Stimulated activated CD4-positive, alpha-beta T cell treated with anti-CD3 and anti-CD28 coated beads, Interleukin-4, amount 100 ng/mL, for 4 hours (primary cell): ENCODE measurements at regions not wholly inside any gene's neighbourhood (a gene's known extent, or its start where the extent isn't known, plus 50 kb on each side); places are given as distances from the start of the nearest gene placed in this dataset.

Experiments used
- DNase-seq, 2 experiments: peaks; one replicate each; pipeline ENCODE4 v3.0.0-alpha.2; 2020

DNA sequence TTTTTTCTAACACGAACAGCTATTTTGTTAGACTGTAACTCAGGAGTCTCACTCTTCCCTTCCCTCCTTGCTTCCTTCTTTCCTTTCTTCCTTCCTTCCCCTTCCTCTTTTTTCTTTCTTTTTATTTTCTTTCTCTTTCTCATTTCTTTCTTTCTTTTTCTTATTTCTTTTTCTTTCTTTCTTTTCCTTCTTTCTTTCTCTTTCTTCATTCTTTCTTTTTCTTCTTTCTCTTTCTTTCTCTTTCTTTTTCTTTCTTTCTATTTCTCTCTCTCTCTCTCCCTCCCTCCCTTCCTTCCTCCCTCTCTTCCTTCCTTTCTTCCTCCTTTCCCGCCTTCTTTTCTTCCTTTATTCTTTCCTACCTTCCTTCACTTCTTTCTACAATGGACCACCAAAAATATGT is 1443.0 kb upstream of the LRRTM3 start:
- no peak for DNase-seq

DNA sequence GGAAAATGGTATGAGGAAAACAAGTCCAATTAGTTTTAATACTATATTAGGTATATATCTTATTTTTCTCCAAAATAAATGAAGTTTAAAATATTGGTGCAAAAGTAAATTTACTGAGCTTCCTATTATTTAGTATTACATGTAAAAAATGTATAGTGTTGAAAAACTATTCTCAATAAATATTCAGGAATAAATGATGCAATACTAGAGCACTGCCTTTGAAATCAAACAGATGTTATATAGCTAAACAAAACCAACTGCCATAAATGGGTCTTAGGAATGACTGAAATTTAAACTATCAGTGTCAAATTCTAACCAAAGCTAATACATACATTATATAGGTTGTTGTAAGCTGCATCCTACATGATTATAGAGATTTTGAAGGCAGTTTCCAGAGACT is 1434.0 kb upstream of the LRRTM3 start:
- no peak for DNase-seq

DNA sequence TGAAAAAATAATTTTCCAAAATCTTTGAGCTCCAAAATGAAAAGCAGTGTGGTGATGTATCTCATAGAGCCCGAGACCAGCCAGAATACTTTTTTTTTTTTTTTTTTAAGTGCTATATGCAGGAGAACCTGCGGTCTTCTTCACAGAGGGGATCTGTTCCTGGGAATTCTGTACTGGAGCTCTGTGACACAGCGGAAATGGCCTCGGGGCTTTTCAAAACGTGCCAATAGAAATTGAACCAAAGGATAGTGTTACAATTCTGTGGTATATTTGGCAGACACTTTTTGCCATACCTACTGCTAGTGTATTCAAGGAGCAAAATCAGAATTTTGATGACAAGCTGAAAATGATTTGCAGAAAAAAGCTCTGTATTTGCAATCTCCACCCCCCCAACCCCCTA is 1429.3 kb upstream of the LRRTM3 start:
- DNase-seq, result no peak

DNA sequence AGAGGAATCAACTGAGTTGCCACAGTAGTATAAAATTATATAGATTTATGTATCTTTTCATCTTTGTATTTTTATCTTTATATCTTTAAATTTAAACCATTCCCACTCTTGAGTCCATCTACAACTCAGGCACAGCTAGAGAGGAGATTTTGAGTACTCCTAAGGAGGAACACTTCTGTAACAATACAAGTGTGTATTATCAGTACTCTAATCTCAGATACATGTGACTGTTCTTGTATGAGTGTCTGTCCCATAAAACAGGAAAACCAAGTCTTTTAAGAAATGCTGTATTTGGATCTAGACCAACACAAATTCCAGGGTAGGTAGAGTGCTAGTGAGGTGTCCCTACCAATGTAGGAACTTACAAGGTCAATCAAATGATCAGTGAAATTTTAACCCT is 1428.0 kb upstream of the LRRTM3 start:
- DNase-seq, result no peak

DNA sequence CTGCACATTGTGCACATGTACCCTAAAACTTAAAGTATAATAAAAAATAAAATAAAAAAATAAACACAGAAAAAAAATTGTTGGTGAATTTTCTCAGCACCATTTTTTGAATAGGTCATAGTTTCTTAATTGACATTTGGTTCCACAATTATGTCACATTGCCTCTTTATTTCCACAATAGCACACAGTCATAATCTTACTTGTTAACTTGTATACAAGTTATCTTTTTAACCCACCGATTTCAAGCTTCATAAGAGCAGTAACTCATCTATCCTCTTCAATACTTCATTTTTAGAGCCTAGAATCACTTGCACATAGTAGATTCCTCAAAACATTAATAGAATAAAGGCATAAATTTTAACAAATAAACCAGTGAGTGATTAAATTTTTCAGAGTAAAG is 1425.1 kb upstream of the LRRTM3 start:
- no peak for DNase-seq

DNA sequence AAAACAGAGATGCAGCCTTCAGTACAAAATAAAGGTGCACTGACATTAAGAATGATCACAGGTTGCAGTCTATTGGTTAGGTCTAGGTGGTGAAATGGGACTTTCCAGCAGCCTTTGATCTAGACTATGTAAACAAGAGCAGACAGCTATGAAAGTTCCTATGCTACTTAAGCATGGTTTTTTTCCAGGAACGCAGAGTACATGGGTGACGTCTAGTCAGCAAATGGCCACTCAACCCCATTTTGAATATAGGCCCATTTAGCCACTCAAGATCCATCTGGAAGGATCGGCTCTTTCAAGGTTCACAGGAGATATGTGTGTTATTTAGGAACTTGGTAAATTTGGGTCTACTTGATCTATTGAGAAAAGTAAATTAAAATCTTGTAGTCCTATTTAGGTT is 1424.6 kb upstream of the LRRTM3 start:
- DNase-seq, result no peak

DNA sequence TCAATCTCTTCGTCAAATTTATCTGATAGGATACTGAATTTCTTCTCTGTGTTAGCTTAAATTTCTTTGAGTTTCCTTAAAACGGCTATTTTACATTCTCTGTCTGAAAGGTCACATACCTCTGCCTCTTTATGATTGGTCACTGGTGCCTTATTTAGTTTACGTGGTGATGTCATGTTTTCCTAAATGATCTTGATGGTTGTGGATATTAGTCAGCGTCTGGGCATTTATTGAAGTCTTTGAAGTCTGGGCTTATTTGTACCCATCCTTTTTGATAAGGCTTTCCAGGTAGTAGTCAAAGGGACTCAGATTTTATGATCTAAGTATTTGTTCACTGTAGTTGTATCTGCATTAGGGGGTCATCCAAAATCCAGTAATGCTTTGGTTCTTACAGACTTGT is 1407.5 kb upstream of the LRRTM3 start:
- no peak for DNase-seq

DNA sequence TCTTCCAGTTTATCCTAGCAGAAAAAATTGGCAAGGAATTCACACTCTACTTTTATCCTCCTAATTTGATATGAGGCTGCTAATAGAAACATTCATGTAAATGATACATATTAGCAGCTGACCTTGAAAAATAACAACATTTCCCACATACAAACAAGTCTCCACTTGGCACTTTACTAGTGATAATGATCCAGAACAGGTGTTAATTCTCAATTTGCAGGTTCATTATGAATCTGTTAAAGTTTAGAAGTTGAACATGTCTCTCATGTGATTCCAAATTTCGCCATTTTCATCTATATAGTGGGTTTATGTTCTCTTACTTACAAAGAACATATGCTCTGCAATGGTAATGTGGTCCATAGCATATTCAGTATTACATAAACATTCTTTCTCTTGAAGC is 1396.8 kb upstream of the LRRTM3 start:
- DNase-seq, result no peak

DNA sequence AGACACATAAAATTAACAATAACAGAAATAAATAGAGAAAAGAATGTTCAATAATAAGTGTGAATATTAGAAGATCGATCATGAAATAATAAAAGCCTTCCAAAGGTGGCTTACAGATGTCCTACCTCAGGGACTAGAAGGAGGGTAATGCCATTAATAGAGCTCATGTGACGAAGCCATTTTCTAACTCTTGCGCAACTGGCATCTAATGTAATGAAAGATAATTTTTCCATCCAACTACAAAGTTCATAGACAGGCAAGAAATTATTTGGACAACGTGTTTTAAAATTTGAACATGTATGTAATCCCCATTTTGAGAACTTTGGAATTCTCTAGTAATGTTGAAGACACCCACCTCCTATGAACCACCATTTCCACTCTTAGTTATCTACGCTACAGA is 1394.3 kb upstream of the LRRTM3 start:
- DNase-seq, result no peak

DNA sequence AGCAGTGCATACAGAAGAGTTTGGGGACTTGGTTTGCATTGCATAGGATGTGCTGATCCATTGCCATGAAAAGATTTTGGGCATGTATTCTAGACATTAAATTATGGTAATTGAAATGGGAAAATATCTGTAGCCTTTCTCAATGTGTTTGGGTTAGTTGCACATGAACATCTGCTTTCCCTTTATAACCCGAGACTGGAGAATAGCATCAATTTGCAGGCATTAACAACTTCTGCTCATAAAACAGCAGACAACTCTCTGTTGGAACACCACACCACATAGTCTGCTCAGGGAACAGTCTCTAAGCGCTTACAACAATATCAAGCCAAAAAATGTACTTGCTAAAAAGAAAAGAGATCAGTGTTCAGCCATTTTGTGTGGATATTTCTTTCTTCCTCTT is 1391.1 kb upstream of the LRRTM3 start:
- DNase-seq, result no peak

DNA sequence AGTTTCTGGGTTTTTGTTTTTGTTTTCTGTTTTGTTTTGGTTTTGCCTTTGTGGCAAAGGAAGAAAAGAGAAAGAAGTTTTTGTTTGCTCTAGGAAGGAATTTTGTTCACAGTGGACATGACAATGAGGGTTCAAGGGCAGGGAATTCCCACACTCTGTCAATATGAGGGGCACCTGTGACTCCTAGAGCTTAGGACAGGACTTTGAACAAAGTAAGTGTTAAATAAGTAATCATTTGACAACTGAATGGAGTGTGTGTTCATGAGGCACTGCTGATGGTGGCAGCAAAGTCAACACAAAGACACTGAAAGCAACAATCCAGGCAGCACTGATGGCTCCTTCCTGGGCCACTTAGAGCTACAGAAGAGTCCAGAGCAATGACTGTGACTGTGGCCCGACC is 1381.1 kb upstream of the LRRTM3 start:
- no peak for DNase-seq

DNA sequence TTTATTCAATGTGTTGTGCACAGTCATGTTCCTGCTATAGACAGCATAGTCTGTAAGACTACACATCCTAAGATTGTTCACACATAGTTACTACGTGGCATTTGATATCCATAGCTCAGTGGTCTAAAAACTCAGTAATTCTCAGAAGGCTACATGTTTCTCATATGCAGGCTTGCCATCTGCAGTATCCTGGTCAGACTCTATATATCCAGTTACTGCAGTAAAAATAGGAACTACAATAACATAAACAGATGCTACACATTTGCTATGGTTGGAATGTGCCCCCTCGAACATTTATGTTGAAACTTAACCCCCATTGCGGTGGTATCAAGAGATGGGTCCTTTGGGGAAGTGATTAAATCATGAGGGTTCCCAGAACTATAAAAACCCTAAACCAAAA is 1377.8 kb upstream of the LRRTM3 start:
- no peak for DNase-seq

DNA sequence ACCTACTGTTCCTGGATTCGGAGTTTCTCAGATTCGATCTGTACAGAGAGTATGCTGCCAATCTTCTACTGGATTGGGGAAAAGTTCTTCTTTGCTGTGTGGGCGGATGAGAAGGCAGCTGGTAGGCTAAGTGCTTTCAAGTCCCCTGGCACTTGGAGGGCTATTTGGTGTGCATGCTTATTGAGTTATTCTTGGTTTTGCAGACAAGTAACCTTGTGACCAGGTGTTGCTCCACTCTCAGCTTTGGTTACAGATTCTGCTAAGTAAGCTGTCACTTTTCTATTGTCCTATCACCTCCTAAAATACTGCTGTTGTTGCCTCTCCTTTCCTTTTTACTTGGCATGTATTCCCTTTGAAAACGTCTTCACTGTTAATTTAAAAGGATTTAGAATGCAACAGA is 1375.1 kb upstream of the LRRTM3 start:
- no peak for DNase-seq

DNA sequence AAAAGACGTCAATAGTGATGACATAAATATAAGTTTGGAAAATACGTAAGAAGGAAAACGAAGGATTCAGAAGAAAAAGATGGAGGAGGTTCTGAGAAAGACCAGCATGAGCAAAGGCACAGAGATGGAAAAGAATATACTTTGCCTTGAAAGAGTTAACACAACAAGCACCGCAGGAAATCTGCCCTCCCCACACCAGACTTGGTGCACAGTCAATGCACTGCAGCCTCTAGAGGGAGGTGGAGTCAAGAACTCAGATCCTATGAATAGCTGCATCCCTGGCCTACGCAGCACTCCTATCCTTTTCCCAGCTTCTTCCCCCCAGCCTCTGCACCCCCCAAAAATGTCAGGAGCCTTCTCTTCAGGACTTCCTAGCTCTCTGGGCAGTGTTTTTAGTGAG is 1370.6 kb upstream of the LRRTM3 start:
- no peak for DNase-seq

DNA sequence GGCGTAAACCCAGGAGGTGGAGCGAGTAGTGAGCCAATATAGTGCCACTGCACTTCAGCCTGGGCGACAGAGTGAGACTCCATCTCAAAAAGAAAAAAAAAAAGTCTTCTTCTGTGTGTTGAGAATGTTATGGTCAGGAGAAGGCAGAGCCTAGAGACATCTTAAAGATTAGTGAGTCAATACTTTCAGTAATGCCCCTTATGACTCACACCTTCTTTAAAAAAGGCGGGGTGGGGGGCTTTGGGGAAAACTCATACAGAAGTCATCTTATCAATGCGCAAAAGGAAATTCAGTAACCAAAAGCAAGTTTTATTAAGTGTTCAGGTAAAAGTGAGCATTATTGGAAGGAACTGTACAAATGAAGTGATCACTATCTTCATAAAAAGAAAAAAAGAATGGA is 1369.8 kb upstream of the LRRTM3 start:
- no peak for DNase-seq

DNA sequence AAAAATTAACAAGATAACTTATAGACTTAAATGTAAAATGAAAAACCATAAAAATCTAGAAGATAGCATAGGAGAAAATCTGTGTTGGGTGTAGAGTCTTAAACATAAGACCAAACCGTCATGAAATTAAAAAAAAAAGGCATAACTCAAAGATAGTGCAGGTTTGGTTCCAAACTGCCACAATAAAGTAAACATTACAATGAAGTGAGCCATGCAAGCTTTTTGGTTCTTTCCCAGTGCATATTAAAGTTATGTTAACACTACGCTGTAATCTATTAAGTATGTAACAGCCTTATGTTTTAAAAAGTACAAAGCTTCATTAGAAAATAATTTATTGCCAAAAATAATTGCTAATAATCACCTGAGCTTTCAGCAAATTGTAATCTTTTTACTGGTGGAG is 1366.5 kb upstream of the LRRTM3 start:
- DNase-seq, result no peak

DNA sequence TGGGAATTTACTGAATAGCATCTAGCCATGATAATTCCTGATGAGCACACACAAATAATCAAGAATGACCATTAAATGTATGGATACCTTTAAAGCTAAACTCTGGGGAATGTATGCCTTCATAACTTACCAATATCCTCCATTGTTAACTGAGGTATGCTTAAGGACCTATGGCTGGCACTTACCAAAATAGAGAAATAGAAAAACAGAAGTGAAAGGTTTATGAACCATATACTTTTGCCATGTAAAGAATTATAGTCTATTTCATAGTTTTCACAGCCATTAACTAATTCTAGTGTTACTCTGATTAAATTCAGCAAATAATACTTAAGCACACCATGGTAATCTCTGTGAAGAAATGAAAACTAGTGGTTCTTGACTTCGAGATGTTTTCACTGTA is 1360.6 kb upstream of the LRRTM3 start:
- no peak for DNase-seq

DNA sequence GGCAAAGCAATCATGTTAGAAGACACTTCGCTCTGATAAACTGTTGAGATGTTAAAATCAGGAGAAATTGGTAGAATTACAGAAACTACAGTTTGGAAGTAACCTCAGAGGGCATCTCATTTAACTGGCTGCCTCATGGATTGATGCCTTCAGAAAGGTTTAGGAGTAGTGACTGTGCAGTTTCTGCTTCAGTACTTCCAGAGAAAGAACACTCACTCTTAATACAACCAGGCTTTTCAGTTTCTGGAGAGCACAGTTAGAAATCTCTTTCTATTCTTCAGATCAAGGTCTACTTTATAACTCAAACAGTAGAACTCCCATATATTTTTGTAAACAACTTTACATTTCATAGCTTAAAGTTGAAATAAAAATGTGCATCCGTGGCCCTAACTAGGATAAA is 1358.9 kb upstream of the LRRTM3 start:
- DNase-seq, result no peak

DNA sequence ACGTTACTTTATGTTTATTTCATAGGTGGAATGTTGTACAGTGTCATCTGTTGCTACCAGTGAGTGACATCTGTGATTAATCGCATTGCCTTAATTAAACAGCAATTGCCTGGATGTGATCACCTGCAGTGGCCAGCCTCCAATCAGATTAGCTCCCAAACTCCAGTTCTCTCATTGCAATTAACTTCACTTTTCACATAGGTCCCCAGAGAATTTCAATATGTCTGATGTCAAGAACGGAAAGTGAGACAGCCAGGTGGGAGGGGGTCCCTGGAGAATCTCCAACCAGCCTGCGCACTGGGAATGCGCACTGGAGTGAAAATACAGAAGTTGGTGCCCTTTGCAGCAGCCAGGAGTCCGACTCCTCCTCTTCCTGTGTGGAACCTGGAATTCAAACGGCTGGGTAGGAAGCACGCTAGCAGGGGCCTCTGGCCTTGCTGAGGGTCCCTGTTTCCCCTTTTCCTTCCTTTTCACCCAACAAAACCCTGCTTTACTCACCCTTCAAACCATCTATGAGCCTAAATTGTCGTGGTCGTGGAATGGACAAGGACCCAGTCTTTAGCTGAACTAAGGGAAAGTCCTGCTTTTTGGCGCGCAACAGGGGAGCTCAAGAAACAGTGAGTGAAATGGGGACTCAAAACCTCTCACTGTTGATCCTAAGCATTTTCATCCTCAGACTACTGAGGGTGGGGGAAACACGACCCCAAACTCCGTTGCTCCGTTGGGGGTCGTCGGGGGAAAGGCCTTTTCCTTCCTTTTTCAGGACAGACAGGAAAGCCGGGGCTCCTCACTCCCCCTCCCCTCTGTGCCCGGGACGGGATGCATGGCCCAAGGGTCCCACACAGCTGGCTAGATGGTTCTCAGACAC is 1355.5 kb upstream of the LRRTM3 start:
- no peak for DNase-seq

DNA sequence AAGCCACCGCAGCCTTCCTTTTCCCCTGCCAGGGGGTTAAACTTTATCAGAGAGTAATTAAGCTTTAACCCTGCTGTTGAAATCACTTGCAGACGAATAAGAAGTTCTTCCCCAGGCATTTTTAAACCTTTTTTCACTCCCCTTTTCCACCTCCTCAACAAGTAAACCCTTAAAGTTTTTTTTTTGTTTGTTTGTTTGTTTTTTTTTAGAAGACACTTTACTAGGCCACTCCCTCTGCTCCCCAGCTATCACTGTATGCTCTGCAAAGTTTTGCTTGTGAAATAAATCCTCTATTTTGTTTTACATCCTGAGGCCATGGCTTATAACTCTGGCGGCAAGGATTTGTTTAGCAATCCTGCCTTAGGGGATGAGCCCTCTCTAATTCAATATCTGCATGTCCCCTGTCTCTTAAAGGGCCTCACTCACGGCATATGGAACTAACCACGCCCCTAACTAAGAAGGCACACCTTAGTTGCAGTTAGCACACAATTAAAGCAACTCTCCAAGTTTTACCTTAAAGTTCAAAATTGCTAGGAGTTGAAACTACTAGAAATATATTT is 1354.7 kb upstream of the LRRTM3 start:
- DNase-seq, result no peak

DNA sequence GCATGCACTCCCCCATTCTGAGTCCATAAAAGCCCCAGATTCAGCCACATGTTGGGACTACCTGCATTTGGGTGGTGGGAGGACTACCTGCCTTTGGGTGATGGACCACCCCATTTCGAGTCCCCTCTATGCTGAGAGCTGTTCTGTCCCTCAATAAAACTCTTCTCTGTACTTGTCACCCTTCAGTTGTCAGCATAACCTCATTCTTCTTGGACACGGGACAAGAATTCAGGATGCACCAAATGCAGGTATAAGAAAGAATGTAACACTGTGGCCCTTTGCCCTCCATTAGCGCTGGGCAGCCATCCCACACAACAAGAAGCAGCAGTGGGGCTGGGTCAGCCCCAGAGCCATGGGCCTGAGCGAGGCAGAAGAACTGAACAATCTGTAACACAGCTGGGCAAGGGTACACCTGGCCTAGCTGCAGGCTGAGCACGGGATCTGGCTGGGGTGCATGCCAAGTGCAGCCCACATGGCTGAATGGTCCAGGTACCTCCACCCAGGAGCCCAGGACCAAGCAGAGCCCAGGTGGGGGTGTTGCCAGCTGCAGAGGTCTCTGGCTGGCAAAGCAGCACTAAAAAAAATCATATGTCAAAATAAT is 1344.3 kb upstream of the LRRTM3 start:
- DNase-seq, result no peak

DNA sequence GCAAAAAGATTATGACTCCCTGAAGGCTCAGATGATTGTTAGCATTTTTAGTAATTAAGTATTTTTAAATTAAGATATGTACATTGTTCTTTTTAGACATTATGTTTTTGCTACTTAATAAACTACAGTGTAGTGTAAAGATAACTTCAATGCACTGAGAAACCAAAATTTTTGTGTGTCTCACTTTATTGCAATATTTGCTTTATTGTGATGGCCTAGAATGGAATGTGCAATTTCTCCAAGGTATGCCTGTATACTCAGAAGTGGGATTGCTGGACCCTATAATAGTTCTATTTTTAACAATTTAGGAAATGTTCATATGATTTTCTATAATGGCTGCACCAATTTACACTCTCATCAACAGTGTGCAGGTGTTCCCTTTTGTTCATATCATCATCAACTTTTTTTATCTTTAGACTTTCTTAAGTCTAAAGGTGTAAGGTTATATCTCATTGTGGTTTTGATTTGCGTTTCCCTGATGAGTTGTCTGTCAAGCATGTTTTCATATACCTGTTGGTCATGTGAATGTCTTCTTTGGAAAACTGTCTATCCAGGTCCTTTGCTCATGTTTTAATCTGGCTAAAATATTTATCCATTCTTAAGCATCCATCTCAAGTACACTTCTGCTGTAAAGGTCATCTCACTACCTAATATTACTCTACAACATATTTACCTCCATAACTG is 1323.5 kb upstream of the LRRTM3 start:
- no peak for DNase-seq

DNA sequence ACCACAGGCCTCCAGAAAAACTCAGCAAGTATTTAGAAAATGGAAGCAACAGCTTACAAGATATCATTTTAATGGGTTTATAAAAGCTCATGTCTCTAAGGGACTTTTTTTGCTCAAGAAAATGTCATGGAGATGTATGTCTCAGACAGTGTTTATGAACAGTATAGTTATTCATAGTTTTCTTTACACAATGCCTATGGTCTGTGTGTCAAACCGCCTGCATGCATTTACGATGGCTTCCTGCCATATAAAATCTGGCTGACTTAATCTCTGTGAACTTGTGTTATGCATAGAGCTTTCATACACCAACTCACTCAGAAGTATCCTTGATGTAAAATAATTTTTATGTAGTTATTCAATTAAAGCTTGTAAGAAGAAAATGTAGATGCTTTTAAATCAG is 1314.2 kb upstream of the LRRTM3 start:
- no peak for DNase-seq

DNA sequence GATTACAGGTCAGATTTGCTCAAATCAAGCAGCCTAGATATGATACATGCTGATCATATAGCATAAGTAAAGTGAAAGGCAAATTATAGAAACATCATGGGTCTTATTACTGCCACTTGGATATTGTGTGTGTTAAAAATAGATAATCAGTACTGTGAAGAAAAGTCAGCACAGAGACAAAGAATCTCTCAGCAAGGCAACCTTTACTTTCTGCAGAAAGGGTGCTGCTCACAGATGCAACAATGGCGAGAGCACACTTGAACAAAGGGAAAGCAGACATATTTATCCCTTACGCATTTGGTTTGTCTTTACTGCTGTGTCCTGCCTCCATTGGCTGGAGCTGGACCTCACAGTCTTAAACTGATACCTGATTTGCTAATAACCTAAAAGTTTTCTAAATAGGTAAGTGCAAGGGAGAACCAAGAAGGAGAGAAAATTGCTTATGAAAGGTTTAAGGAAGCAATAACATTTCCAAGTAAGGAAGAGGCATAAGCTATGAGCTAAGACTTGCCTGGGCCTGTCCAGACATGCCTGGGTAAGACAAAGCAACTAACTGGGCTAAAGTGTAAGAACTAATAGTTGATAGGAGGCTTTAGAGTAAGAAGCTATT is 1310.8 kb upstream of the LRRTM3 start:
- no peak for DNase-seq
